Osteocyte (in vitro differentiated cells): ENCODE measurements at regions not wholly inside any gene's neighbourhood (a gene's known extent, or its start where the extent isn't known, plus 50 kb on each side); places are given as distances from the start of the nearest gene placed in this dataset.
A peak's percentile ranks its signal among the peaks of the same experiment; 100 is the strongest.

Source experiments
- DNase-seq: peaks from one replicate; pipeline ENCODE4 v3.0.0; 2021; ENCODE audit warnings: mixed read lengths; ENCODE audit not compliant: unreplicated experiment; ENCODE audit errors: extremely low spot score
- H3K27ac Mint-ChIP-seq: one replicate; pipeline ENCODE4 v1.8.0; 2021; ENCODE audit warnings: mild to moderate bottlenecking, mixed read lengths; ENCODE audit not compliant: unreplicated experiment
- H3K27me3 Mint-ChIP-seq: one replicate; pipeline ENCODE4 v1.8.0; 2021; ENCODE audit warnings: mixed read lengths; ENCODE audit not compliant: unreplicated experiment
- H3K36me3 Mint-ChIP-seq: one replicate; pipeline ENCODE4 v1.8.0; 2021; ENCODE audit warnings: mixed read lengths; ENCODE audit not compliant: unreplicated experiment
- H3K4me1 Mint-ChIP-seq: one replicate; pipeline ENCODE4 v1.8.0; 2021; ENCODE audit warnings: mixed read lengths; ENCODE audit not compliant: unreplicated experiment
- H3K4me3 Mint-ChIP-seq: one replicate; pipeline ENCODE4 v1.8.0; 2021; ENCODE audit warnings: mild to moderate bottlenecking, moderate library complexity, mixed read lengths; ENCODE audit not compliant: unreplicated experiment
- H3K9me3 Mint-ChIP-seq: one replicate; pipeline ENCODE4 v1.8.0; 2021; ENCODE audit warnings: mixed read lengths; ENCODE audit not compliant: unreplicated experiment
- TF ChIP-seq, protein P1 (sequence below): fragments of 200-600 bp; sonication (generic); IDR thresholded peaks from 2 replicates; pipeline ENCODE4 v1.5.0; 2021; ENCODE audit warnings: antibody characterized with exemption, mild to moderate bottlenecking, moderate library complexity

DNA sequence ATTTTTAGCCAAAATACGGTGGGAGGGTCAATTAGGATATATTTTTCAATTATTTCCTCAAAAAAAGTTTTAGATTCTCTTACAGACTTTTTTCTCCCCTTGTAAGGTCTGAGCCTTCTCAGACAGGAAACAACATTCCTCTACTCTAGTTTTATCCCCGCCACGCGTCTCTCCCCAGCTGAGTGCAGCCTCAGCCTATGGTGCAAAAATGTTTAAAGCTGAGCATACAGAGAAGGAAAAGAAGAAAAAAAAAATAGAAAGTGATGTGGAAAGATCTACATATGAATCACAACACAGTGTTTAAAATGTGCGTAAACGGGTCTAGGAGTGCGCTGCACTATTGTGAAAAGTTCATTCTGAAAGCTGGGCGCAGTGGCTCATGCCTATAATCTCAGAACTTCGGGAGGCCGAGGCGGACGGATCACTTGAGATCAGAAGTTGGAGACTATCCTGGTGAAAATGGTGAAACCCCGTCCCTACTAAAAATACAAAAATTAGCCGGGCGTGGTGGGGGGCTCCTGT, 159.0 kb downstream of the TRIM27 start:
- Mint-ChIP-seq H3K27me3 (peaks cover 68% of the 10 kb centered on the region), H3K36me3 (no peaks in the 10 kb centered on the region), H3K27ac (no peak overlapping the region), H3K4me3 (peak overlapping the region; percentile 18), H3K4me1 (peaks cover 9% of the 10 kb centered on the region), H3K9me3 (no peaks in the 10 kb centered on the region)
- no peak for DNase-seq
- TF ChIP-seq, protein P1, sequence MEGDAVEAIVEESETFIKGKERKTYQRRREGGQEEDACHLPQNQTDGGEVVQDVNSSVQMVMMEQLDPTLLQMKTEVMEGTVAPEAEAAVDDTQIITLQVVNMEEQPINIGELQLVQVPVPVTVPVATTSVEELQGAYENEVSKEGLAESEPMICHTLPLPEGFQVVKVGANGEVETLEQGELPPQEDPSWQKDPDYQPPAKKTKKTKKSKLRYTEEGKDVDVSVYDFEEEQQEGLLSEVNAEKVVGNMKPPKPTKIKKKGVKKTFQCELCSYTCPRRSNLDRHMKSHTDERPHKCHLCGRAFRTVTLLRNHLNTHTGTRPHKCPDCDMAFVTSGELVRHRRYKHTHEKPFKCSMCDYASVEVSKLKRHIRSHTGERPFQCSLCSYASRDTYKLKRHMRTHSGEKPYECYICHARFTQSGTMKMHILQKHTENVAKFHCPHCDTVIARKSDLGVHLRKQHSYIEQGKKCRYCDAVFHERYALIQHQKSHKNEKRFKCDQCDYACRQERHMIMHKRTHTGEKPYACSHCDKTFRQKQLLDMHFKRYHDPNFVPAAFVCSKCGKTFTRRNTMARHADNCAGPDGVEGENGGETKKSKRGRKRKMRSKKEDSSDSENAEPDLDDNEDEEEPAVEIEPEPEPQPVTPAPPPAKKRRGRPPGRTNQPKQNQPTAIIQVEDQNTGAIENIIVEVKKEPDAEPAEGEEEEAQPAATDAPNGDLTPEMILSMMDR: no peak

DNA sequence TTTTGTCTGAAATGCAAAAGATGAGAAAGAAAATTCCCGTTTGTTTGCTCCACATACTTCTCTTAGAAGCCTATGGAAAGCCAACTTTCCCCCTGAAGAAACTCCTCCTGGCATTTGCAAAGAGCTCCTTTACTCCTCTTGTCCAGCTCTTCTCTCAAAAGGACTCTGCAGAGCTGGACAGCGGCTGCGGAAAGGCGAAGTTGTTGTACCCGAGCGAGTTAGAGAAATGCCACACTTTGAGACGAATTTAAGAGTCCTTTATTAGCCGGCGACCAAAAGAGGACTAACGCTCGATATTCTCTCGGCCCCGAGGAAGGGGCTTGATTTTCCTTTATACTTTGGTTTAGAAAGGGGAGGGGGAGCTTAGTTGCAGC, 157.8 kb downstream of the TRIM27 start:
- no peaks in the 10 kb centered on the region for H3K9me3 Mint-ChIP-seq
- H3K4me3 Mint-ChIP-seq: no peak overlapping the region
- no peaks in the 10 kb centered on the region for H3K36me3 Mint-ChIP-seq
- H3K4me1 Mint-ChIP-seq: peaks cover 9% of the 10 kb centered on the region
- no peak for DNase-seq
- peaks cover 74% of the 10 kb centered on the region for H3K27me3 Mint-ChIP-seq
- no peak overlapping the region for H3K27ac Mint-ChIP-seq
- TF ChIP-seq, protein P1: no peak

DNA sequence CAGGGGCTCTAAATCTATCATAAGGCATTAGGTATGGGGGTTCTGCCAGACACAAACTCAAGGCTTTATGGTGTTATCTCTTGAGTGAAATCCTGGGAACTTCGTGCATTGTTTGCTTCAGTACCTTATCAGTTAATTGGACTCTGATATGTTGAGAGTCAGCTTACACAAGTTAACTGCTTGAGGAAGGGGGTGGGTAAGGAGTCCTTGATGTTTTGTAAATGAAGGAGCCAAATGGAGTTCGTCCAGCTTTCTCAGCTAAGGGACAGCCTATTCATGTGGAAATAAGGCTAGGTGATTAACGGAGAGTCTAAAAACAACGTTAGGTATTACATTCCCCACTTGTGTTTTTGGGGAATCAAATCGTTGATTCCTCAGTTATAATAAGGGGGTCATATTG, 157.4 kb downstream of the TRIM27 start:
- Mint-ChIP-seq H3K27ac (no peak overlapping the region), H3K9me3 (no peaks in the 10 kb centered on the region), H3K27me3 (peaks cover 78% of the 10 kb centered on the region), H3K4me1 (peaks cover 9% of the 10 kb centered on the region), H3K4me3 (no peak overlapping the region), H3K36me3 (no peaks in the 10 kb centered on the region)
- no peak for DNase-seq
- TF ChIP-seq, protein P1: no peak

DNA sequence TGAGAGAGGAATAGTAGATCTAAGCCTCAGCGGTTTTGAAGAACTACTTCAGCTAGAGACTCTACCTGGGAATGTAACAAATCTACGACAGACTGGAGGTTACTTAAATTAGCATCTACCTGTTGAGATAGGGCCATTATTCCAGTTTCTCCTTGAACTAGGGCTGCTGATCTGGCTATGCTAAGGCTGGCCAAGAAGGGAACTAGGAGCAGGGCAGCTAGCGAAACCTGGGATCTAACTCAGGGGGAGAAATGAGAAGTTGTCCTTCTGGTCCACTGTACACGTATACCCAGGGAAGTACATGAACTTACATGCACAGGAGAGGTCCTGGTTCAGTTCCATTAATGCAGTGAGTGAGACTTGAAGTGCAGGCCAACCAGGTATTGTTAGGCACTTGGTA, 156.7 kb downstream of the TRIM27 start:
- H3K27ac Mint-ChIP-seq: no peak overlapping the region
- peaks cover 9% of the 10 kb centered on the region for H3K4me1 Mint-ChIP-seq

DNA sequence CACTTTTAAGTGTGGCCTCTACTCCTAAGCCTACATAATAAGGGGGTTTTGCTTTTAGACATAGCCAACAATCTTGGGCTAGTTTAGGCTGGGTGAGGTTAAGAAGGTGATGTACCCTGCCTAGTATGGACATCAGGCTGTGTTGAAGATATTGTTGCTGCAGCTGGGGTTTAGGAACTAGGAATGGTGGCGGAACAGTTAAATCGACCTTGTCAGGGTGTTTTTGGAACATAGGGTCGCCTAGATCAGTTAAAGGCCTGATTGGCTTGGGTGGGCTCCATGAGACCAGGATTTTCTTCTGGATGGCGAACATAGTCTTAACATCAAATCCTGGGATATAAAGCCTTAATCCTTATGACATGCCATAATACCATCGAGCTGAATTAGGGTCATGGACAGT, 156.1 kb downstream of the TRIM27 start:
- Mint-ChIP-seq H3K27me3 (peaks cover 83% of the 10 kb centered on the region), H3K27ac (no peak overlapping the region), H3K4me1 (peaks cover 9% of the 10 kb centered on the region), H3K9me3 (no peaks in the 10 kb centered on the region), H3K36me3 (no peaks in the 10 kb centered on the region), H3K4me3 (no peak overlapping the region)
- TF ChIP-seq, protein P1: no peak
- DNase-seq: no peak

More for the DNA sequence above, 156.7 kb downstream of the TRIM27 start:
- peaks cover 81% of the 10 kb centered on the region for H3K27me3 Mint-ChIP-seq
- no peaks in the 10 kb centered on the region for H3K36me3 Mint-ChIP-seq
- no peak for DNase-seq
- TF ChIP-seq, protein P1: no peak
- no peak overlapping the region for H3K4me3 Mint-ChIP-seq
- no peaks in the 10 kb centered on the region for H3K9me3 Mint-ChIP-seq
